PC-3 (cell line): ENCODE measurements at regions not wholly inside any gene's neighbourhood (a gene's known extent, or its start where the extent isn't known, plus 50 kb on each side); places are given as distances from the start of the nearest gene placed in this dataset.

Experiments used
- ATAC-seq: fragments of 200-7000 bp; cut with Tn5 transposase; 2 replicates; pipeline ENCODE4 v1.9.1; 2020; ENCODE audit warnings: mild to moderate bottlenecking, moderate library complexity
- BruUV-seq: library from RNA; stranded (reverse); fragments of 400-500 nt; replicated peaks from 2 replicates; lab custom pipeline; 2021; lab: Mats Ljungman, UMichigan
- CTCF ChIA-PET: fragments of 300-600 bp; sonication (Branson Sonifier 250); formaldehyde crosslinking; loops from one replicate; lab custom pipeline; 2022; ENCODE audit warnings: antibody characterized with exemption; lab: Charles Lee
- POLR2A ChIA-PET: fragments of 300-600 bp; sonication (Branson Sonifier 250); formaldehyde crosslinking; loops from one replicate; lab custom pipeline; 2022; ENCODE audit warnings: antibody characterized with exemption; ENCODE audit not compliant: unreplicated experiment; lab: Charles Lee
- DNase-seq: peaks from one replicate; pipeline ENCODE4 v3.0.0-alpha.2; 2015
- H2AFZ ChIP-seq: fragments of 300-600 bp; sonication (generic); 2 replicates; pipeline ENCODE4 v1.6.0; 2016; ENCODE audit warnings: antibody characterized with exemption, low read length
- H3F3A ChIP-seq: fragments of 300-600 bp; sonication (generic); one replicate; pipeline ENCODE4 v1.6.0; 2017; ENCODE audit warnings: antibody characterized with exemption, low read length, control low read depth, mild to moderate bottlenecking; ENCODE audit not compliant: unreplicated experiment
- H3K27ac ChIP-seq: fragments of 300-600 bp; sonication (generic); 2 replicates; pipeline ENCODE4 v1.5.1; 2016; ENCODE audit warnings: mild to moderate bottlenecking, low read length
- H3K27me3 ChIP-seq: fragments of 300-600 bp; sonication (generic); 2 replicates; pipeline ENCODE4 v1.6.1; 2016; ENCODE audit warnings: low read length, mixed read lengths
- H3K36me3 ChIP-seq: fragments of 300-600 bp; sonication (generic); 2 replicates; pipeline ENCODE4 v1.6.1; 2016; ENCODE audit warnings: low read depth, mixed run types, low read length, mixed read lengths
- H3K4me1 ChIP-seq: fragments of 300-600 bp; sonication (generic); 2 replicates; pipeline ENCODE4 v1.5.1; 2016; ENCODE audit warnings: low read length; ENCODE audit not compliant: insufficient read depth
- H3K4me2 ChIP-seq: fragments of 300-600 bp; sonication (generic); 2 replicates; pipeline ENCODE4 v1.6.0; 2016; ENCODE audit warnings: low read length
- H3K4me3 ChIP-seq: fragments of 300-600 bp; sonication (generic); 2 replicates; pipeline ENCODE4 v1.5.1; 2016; ENCODE audit warnings: mild to moderate bottlenecking, low read length, mixed read lengths
- H3K79me2 ChIP-seq: fragments of 300-600 bp; sonication (generic); 2 replicates; pipeline ENCODE4 v1.6.1; 2017; ENCODE audit warnings: low read length, mixed read lengths
- H3K9ac ChIP-seq: fragments of 300-600 bp; sonication (generic); 2 replicates; pipeline ENCODE4 v1.6.0; 2016; ENCODE audit warnings: mild to moderate bottlenecking, low read length
- H3K9me2 ChIP-seq: fragments of 300-600 bp; sonication (generic); replicated peaks from 2 replicates; pipeline ENCODE4 v1.6.1; 2016; ENCODE audit warnings: mixed run types, low read length, mixed read lengths
- H3K9me3 ChIP-seq: fragments of 300-600 bp; sonication (generic); 2 replicates; pipeline ENCODE4 v1.6.1; 2016; ENCODE audit warnings: low read length, mixed read lengths
- H4K20me1 ChIP-seq: fragments of 300-600 bp; sonication (generic); 2 replicates; pipeline ENCODE4 v1.6.1; 2016; ENCODE audit warnings: low read length, mixed read lengths
- CTCF ChIP-seq: fragments of 300-600 bp; sonication (generic); conservative IDR thresholded peaks from 2 replicates; pipeline ENCODE4 v1.5.1; 2017; ENCODE audit warnings: antibody characterized with exemption, low read depth, mild to moderate bottlenecking, low read length
- EZH2 ChIP-seq: fragments of 300-600 bp; sonication (generic); IDR thresholded peaks from one replicate; pipeline ENCODE4 v1.6.1; 2017; ENCODE audit warnings: antibody characterized with exemption, mild to moderate bottlenecking, low read length; ENCODE audit not compliant: unreplicated experiment
- EZH2phosphoT487 ChIP-seq: fragments of 300-600 bp; sonication (generic); IDR thresholded peaks from 2 replicates; pipeline ENCODE4 v1.6.1; 2018; ENCODE audit warnings: mild to moderate bottlenecking, antibody characterized with exemption, low read length, borderline replicate concordance
- intact Hi-C: fragments of 100-400 bp; cut with micrococcal nuclease; formaldehyde crosslinking; loops from 2 replicates; pipeline ENCODE4 v1.9.0; 2023

DNA sequence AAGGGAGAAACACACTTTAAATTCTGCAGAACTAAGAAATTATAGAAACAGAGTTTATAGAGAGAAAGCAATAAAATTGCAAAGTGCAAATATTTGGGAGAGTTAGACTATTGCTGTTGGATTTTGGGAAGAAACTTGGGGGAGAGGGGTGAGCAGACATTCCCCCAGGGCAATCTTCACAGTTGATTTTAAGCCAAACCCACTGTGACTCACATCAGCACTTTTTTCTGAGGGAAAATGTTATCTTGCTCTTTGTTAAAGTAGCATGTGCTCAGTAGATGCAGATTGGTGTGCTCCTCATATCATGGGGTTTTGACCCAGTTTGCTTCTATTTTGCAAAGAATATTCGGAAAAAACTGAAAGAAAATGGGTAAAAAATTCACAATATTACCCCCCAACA, 367.6 kb downstream of the CDH11 start:
- H3K4me2 ChIP-seq, result no peak overlapping the region
- no peaks in the 10 kb centered on the region for H3K79me2 ChIP-seq
- no TSS peak for BruUV-seq
- H3K9ac ChIP-seq, result no peak overlapping the region
- no peak for TF ChIP-seq CTCF
- TF ChIP-seq EZH2, result no peak
- TF ChIP-seq EZH2phosphoT487, result no peak
- H3K9me2 ChIP-seq, result no peaks in the 10 kb centered on the region
- no peak overlapping the region for H3K4me3 ChIP-seq
- POLR2A ChIA-PET, result no interaction called here
- H2AFZ ChIP-seq, result no peak overlapping the region
- intact Hi-C loops, result no loop called here
- no peak overlapping the region for H3K27ac ChIP-seq
- no peaks in the 10 kb centered on the region for H4K20me1 ChIP-seq
- no peak for ATAC-seq
- no peaks in the 10 kb centered on the region for H3K4me1 ChIP-seq
- CTCF ChIA-PET, result no interaction called here
- no peaks in the 10 kb centered on the region for H3K36me3 ChIP-seq
- no peaks in the 10 kb centered on the region for H3F3A ChIP-seq
- DNase-seq, result no peak
- H3K27me3 ChIP-seq, result peaks cover 89% of the 10 kb centered on the region
- no peaks in the 10 kb centered on the region for H3K9me3 ChIP-seq

GRCh38 chr16:64751906-64752305, 370.0 kb downstream of the CDH11 start:
- Histone ChIP-seq H3K27ac (no peak overlapping the region), H3K9ac (no peak overlapping the region), H3K79me2 (no peaks in the 10 kb centered on the region), H3K4me3 (no peak overlapping the region), H4K20me1 (no peaks in the 10 kb centered on the region), H3K27me3 (peaks cover 77% of the 10 kb centered on the region), H3K4me2 (no peak overlapping the region), H3F3A (no peaks in the 10 kb centered on the region), H2AFZ (no peak overlapping the region), H3K4me1 (no peaks in the 10 kb centered on the region), H3K9me2 (no peaks in the 10 kb centered on the region), H3K36me3 (no peaks in the 10 kb centered on the region), H3K9me3 (no peaks in the 10 kb centered on the region)
- ChIA-PET CTCF (no interaction called here), POLR2A (no interaction called here)
- no peak for ATAC-seq
- DNase-seq, result no peak
- BruUV-seq, result no TSS peak
- no peak for TF ChIP-seq CTCF
- no peak for TF ChIP-seq EZH2
- no peak for TF ChIP-seq EZH2phosphoT487
- intact Hi-C loops, result no loop called here

DNA sequence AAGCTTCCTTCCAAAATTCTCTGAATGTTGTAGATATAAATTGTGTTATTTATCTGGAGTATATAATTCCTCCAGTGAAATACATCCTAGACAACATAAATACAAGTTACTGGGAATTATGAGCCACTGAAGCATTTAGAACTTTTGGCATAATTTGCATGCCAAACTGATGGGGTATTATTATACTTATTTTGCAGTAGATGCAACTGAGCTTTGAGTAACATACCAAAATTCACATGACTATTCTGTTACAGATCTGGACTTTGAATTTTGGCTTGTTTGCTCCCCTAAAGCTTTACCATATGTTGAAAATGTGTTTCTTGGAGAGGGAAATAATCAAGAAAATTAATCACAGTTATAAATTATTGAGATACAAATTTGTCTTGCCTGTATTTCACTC, 372.5 kb downstream of the CDH11 start:
- BruUV-seq, result no TSS peak
- H3K4me3 ChIP-seq, result no peak overlapping the region
- no peaks in the 10 kb centered on the region for H3K79me2 ChIP-seq
- no peak overlapping the region for H3K4me2 ChIP-seq
- H3K27ac ChIP-seq, result no peak overlapping the region
- no peak overlapping the region for H2AFZ ChIP-seq
- DNase-seq, result no peak
- H3F3A ChIP-seq, result no peaks in the 10 kb centered on the region
- H3K27me3 ChIP-seq, result peaks cover 79% of the 10 kb centered on the region
- intact Hi-C loops, result no loop called here
- CTCF ChIA-PET, result no interaction called here
- no peak for ATAC-seq
- H3K36me3 ChIP-seq, result no peaks in the 10 kb centered on the region
- no peaks in the 10 kb centered on the region for H3K9me3 ChIP-seq
- no peaks in the 10 kb centered on the region for H4K20me1 ChIP-seq
- no peaks in the 10 kb centered on the region for H3K9me2 ChIP-seq
- H3K4me1 ChIP-seq, result no peaks in the 10 kb centered on the region
- H3K9ac ChIP-seq, result no peak overlapping the region
- TF ChIP-seq EZH2phosphoT487 (no peak), CTCF (no peak), EZH2 (no peak)
- POLR2A ChIA-PET, result no interaction called here
